ENCODE measurements at regions not wholly inside any gene's neighbourhood (a gene's known extent, or its start where the extent isn't known, plus 50 kb on each side); places are given as distances from the start of the nearest gene placed in this dataset.

GRCh38 chr16:35750157-35750689, 2290.8 kb downstream of the TP53TG3F start:
- ATAC-seq (ENCODE audit: insufficient read depth, low FRiP score) = no peak
- TF ChIP-seq CTCF (IDR thresholded peaks at IDR 0.05; ENCODE audit: control extremely low read depth, extremely low read depth) = no peak
- no peak for DNase-seq
- H3K27ac ChIP-seq (ENCODE audit: low read depth in 1 of 2, low read length in 1 of 2) = no peak overlapping the region
- H3K36me3 ChIP-seq (ENCODE audit: control insufficient read depth in 4 of 4, insufficient read depth in 4 of 4, low read length in 4 of 4) = no peaks in the 10 kb centered on the region
- H3K9me3 ChIP-seq (ENCODE audit: control insufficient read depth in 4 of 4, insufficient read depth in 3 of 4, low read length in 3 of 4) = peaks cover 0 to 56% (median 1%) of the 10 kb centered on the region in 4 donors
- H3K4me3 ChIP-seq = no peak overlapping the region
- H3K9ac ChIP-seq (ENCODE audit: insufficient read depth in 1 of 2, low read length in 2 of 2) = no peak overlapping the region
- no peaks in the 10 kb centered on the region for H3K4me1 ChIP-seq (ENCODE audit: control insufficient read depth in 5 of 5, insufficient read depth in 5 of 5, low read length in 5 of 5)
- 87 to 91% methylated on average over 9 of the region's 9 CpGs for WGBS, 2 donors
- no peaks in the 10 kb centered on the region for H3K27me3 ChIP-seq (ENCODE audit: control insufficient read depth in 3 of 3, insufficient read depth in 3 of 3, low read length in 2 of 3)

- Histone ChIP-seq H3K36me3 (ENCODE audit: control insufficient read depth in 4 of 4, insufficient read depth in 4 of 4, low read length in 4 of 4) (no peaks in the 10 kb centered on the region), H3K4me3 (no peak overlapping the region), H3K9ac (ENCODE audit: insufficient read depth in 1 of 2, low read length in 2 of 2) (no peak overlapping the region), H3K9me3 (ENCODE audit: control insufficient read depth in 4 of 4, insufficient read depth in 3 of 4, low read length in 3 of 4) (peaks cover 0 to 54% (median 1%) of the 10 kb centered on the region in 4 donors), H3K27ac (ENCODE audit: low read depth in 1 of 2, low read length in 1 of 2) (no peak overlapping the region), H3K27me3 (ENCODE audit: control insufficient read depth in 3 of 3, insufficient read depth in 3 of 3, low read length in 2 of 3) (no peaks in the 10 kb centered on the region), H3K4me1 (ENCODE audit: control insufficient read depth in 5 of 5, insufficient read depth in 5 of 5, low read length in 5 of 5) (no peaks in the 10 kb centered on the region)
- TF ChIP-seq CTCF (IDR thresholded peaks at IDR 0.05; ENCODE audit: control extremely low read depth, extremely low read depth) = no peak
- ATAC-seq (ENCODE audit: insufficient read depth, low FRiP score) (no peak), DNase-seq (no peak)
- WGBS, 2 donors = 88 to 93% methylated on average over 13 of the region's 13 CpGs
These were observed 2291.3 kb downstream of the TP53TG3F start for GRCh38 chr16:35750701-35751104.

- H3K9ac ChIP-seq (ENCODE audit: insufficient read depth in 1 of 2, low read length in 2 of 2) = no peak overlapping the region
- no peak overlapping the region for H3K27ac ChIP-seq (ENCODE audit: low read depth in 1 of 2, low read length in 1 of 2)
- H3K36me3 ChIP-seq (ENCODE audit: control insufficient read depth in 4 of 4, insufficient read depth in 4 of 4, low read length in 4 of 4) = no peaks in the 10 kb centered on the region
- 88 to 90% methylated on average over 24 of the region's 24 CpGs for WGBS, 2 donors
- DNase-seq (no peak), ATAC-seq (ENCODE audit: insufficient read depth, low FRiP score) (no peak)
- TF ChIP-seq CTCF (IDR thresholded peaks at IDR 0.05; ENCODE audit: control extremely low read depth, extremely low read depth) = no peak
- no peak overlapping the region for H3K4me3 ChIP-seq
- no peaks in the 10 kb centered on the region for H3K4me1 ChIP-seq (ENCODE audit: control insufficient read depth in 5 of 5, insufficient read depth in 5 of 5, low read length in 5 of 5)
- peaks cover 0 to 51% (median 1%) of the 10 kb centered on the region in 4 donors for H3K9me3 ChIP-seq (ENCODE audit: control insufficient read depth in 4 of 4, insufficient read depth in 3 of 4, low read length in 3 of 4)
- no peaks in the 10 kb centered on the region for H3K27me3 ChIP-seq (ENCODE audit: control insufficient read depth in 3 of 3, insufficient read depth in 3 of 3, low read length in 2 of 3)
These were observed 2292.0 kb downstream of the TP53TG3F start for GRCh38 chr16:35751191-35751941.
